ENCODE measurements at regions not wholly inside any gene's neighbourhood (a gene's known extent, or its start where the extent isn't known, plus 50 kb on each side); places are given as distances from the start of the nearest gene placed in this dataset.

GRCh38 chr4:126738527-126738923 lies 894.2 kb upstream of the INTU start:
- Histone ChIP-seq H3K4me1 (ENCODE audit: control insufficient read depth, insufficient read depth, low read length) (no peaks in the 10 kb centered on the region), H3K36me3 (ENCODE audit: control insufficient read depth, insufficient read depth, low read length) (no peaks in the 10 kb centered on the region), H3K4me3 (ENCODE audit: low read depth, low read length) (no peak overlapping the region), H3K27me3 (ENCODE audit: control insufficient read depth, insufficient read depth, low read length) (no peaks in the 10 kb centered on the region), H3K9me3 (ENCODE audit: control insufficient read depth, insufficient read depth, low read length) (no peaks in the 10 kb centered on the region), H3K9ac (ENCODE audit: low read depth, low read length) (no peak overlapping the region)

- no peaks in the 10 kb centered on the region for H3K27me3 ChIP-seq (ENCODE audit: control insufficient read depth, insufficient read depth, low read length)
- no peaks in the 10 kb centered on the region for H3K9me3 ChIP-seq (ENCODE audit: control insufficient read depth, insufficient read depth, low read length)
- H3K9ac ChIP-seq (ENCODE audit: low read depth, low read length) = no peak overlapping the region
- H3K36me3 ChIP-seq (ENCODE audit: control insufficient read depth, insufficient read depth, low read length) = no peaks in the 10 kb centered on the region
- no peak overlapping the region for H3K4me3 ChIP-seq (ENCODE audit: low read depth, low read length)
- H3K4me1 ChIP-seq (ENCODE audit: control insufficient read depth, insufficient read depth, low read length) = no peaks in the 10 kb centered on the region
These were observed 893.8 kb upstream of the INTU start for GRCh38 chr4:126738926-126739325.

GRCh38 chr4:126740687-126741086 lies 892.1 kb upstream of the INTU start:
- no peak overlapping the region for H3K9ac ChIP-seq (ENCODE audit: low read depth, low read length)
- H3K4me3 ChIP-seq (ENCODE audit: low read depth, low read length) = no peak overlapping the region
- no peaks in the 10 kb centered on the region for H3K27me3 ChIP-seq (ENCODE audit: control insufficient read depth, insufficient read depth, low read length)
- H3K9me3 ChIP-seq (ENCODE audit: control insufficient read depth, insufficient read depth, low read length) = no peaks in the 10 kb centered on the region
- H3K36me3 ChIP-seq (ENCODE audit: control insufficient read depth, insufficient read depth, low read length) = no peaks in the 10 kb centered on the region
- H3K4me1 ChIP-seq (ENCODE audit: control insufficient read depth, insufficient read depth, low read length) = no peaks in the 10 kb centered on the region

- Histone ChIP-seq H3K4me3 (ENCODE audit: low read depth, low read length) (no peak overlapping the region), H3K9ac (ENCODE audit: low read depth, low read length) (no peak overlapping the region), H3K9me3 (ENCODE audit: control insufficient read depth, insufficient read depth, low read length) (no peaks in the 10 kb centered on the region)
These were observed 890.7 kb upstream of the INTU start for GRCh38 chr4:126742048-126742447.

GRCh38 chr4:126742885-126743284 lies 889.9 kb upstream of the INTU start:
- H3K9ac ChIP-seq (ENCODE audit: low read depth, low read length) = no peak overlapping the region
- H3K4me1 ChIP-seq (ENCODE audit: control insufficient read depth, insufficient read depth, low read length) = no peaks in the 10 kb centered on the region
- H3K36me3 ChIP-seq (ENCODE audit: control insufficient read depth, insufficient read depth, low read length) = no peaks in the 10 kb centered on the region
- no peak overlapping the region for H3K4me3 ChIP-seq (ENCODE audit: low read depth, low read length)
- H3K27me3 ChIP-seq (ENCODE audit: control insufficient read depth, insufficient read depth, low read length) = no peaks in the 10 kb centered on the region
- no peaks in the 10 kb centered on the region for H3K9me3 ChIP-seq (ENCODE audit: control insufficient read depth, insufficient read depth, low read length)

More at GRCh38 chr4:126742048-126742447, 890.7 kb upstream of the INTU start:
- H3K4me1 ChIP-seq (ENCODE audit: control insufficient read depth, insufficient read depth, low read length) = no peaks in the 10 kb centered on the region
- H3K27me3 ChIP-seq (ENCODE audit: control insufficient read depth, insufficient read depth, low read length) = no peaks in the 10 kb centered on the region
- H3K36me3 ChIP-seq (ENCODE audit: control insufficient read depth, insufficient read depth, low read length) = no peaks in the 10 kb centered on the region

GRCh38 chr4:126748736-126749135 lies 884.0 kb upstream of the INTU start:
- H3K27me3 ChIP-seq (ENCODE audit: control insufficient read depth, insufficient read depth, low read length) = no peaks in the 10 kb centered on the region
- no peak overlapping the region for H3K9ac ChIP-seq (ENCODE audit: low read depth, low read length)
- no peaks in the 10 kb centered on the region for H3K36me3 ChIP-seq (ENCODE audit: control insufficient read depth, insufficient read depth, low read length)
- H3K9me3 ChIP-seq (ENCODE audit: control insufficient read depth, insufficient read depth, low read length) = no peaks in the 10 kb centered on the region
- no peak overlapping the region for H3K4me3 ChIP-seq (ENCODE audit: low read depth, low read length)
- no peaks in the 10 kb centered on the region for H3K4me1 ChIP-seq (ENCODE audit: control insufficient read depth, insufficient read depth, low read length)

- no peaks in the 10 kb centered on the region for H3K9me3 ChIP-seq (ENCODE audit: control insufficient read depth, insufficient read depth, low read length)
- H3K27me3 ChIP-seq (ENCODE audit: control insufficient read depth, insufficient read depth, low read length) = no peaks in the 10 kb centered on the region
- H3K4me1 ChIP-seq (ENCODE audit: control insufficient read depth, insufficient read depth, low read length) = no peaks in the 10 kb centered on the region
- no peaks in the 10 kb centered on the region for H3K36me3 ChIP-seq (ENCODE audit: control insufficient read depth, insufficient read depth, low read length)
- H3K4me3 ChIP-seq (ENCODE audit: low read depth, low read length) = no peak overlapping the region
- H3K9ac ChIP-seq (ENCODE audit: low read depth, low read length) = no peak overlapping the region
These were observed 882.0 kb upstream of the INTU start for GRCh38 chr4:126750723-126751122.

- H3K36me3 ChIP-seq (ENCODE audit: control insufficient read depth, insufficient read depth, low read length) = no peaks in the 10 kb centered on the region
- no peaks in the 10 kb centered on the region for H3K4me1 ChIP-seq (ENCODE audit: control insufficient read depth, insufficient read depth, low read length)
- H3K9ac ChIP-seq (ENCODE audit: low read depth, low read length) = no peak overlapping the region
- no peaks in the 10 kb centered on the region for H3K9me3 ChIP-seq (ENCODE audit: control insufficient read depth, insufficient read depth, low read length)
- H3K4me3 ChIP-seq (ENCODE audit: low read depth, low read length) = no peak overlapping the region
- no peaks in the 10 kb centered on the region for H3K27me3 ChIP-seq (ENCODE audit: control insufficient read depth, insufficient read depth, low read length)
These were observed 880.6 kb upstream of the INTU start for GRCh38 chr4:126752126-126752525.

GRCh38 chr4:126752702-126753101 lies 880.1 kb upstream of the INTU start:
- Histone ChIP-seq H3K4me1 (ENCODE audit: control insufficient read depth, insufficient read depth, low read length) (no peaks in the 10 kb centered on the region), H3K4me3 (ENCODE audit: low read depth, low read length) (no peak overlapping the region), H3K9me3 (ENCODE audit: control insufficient read depth, insufficient read depth, low read length) (no peaks in the 10 kb centered on the region), H3K27me3 (ENCODE audit: control insufficient read depth, insufficient read depth, low read length) (no peaks in the 10 kb centered on the region), H3K9ac (ENCODE audit: low read depth, low read length) (no peak overlapping the region), H3K36me3 (ENCODE audit: control insufficient read depth, insufficient read depth, low read length) (no peaks in the 10 kb centered on the region)

GRCh38 chr4:126753592-126753991 lies 879.2 kb upstream of the INTU start:
- Histone ChIP-seq H3K9ac (ENCODE audit: low read depth, low read length) (no peak overlapping the region), H3K9me3 (ENCODE audit: control insufficient read depth, insufficient read depth, low read length) (no peaks in the 10 kb centered on the region), H3K4me1 (ENCODE audit: control insufficient read depth, insufficient read depth, low read length) (no peaks in the 10 kb centered on the region), H3K27me3 (ENCODE audit: control insufficient read depth, insufficient read depth, low read length) (no peaks in the 10 kb centered on the region), H3K36me3 (ENCODE audit: control insufficient read depth, insufficient read depth, low read length) (no peaks in the 10 kb centered on the region), H3K4me3 (ENCODE audit: low read depth, low read length) (no peak overlapping the region)

- Histone ChIP-seq H3K36me3 (ENCODE audit: control insufficient read depth, insufficient read depth, low read length) (no peaks in the 10 kb centered on the region), H3K9me3 (ENCODE audit: control insufficient read depth, insufficient read depth, low read length) (no peaks in the 10 kb centered on the region), H3K4me3 (ENCODE audit: low read depth, low read length) (no peak overlapping the region), H3K9ac (ENCODE audit: low read depth, low read length) (no peak overlapping the region), H3K27me3 (ENCODE audit: control insufficient read depth, insufficient read depth, low read length) (no peaks in the 10 kb centered on the region), H3K4me1 (ENCODE audit: control insufficient read depth, insufficient read depth, low read length) (no peaks in the 10 kb centered on the region)
These were observed 877.3 kb upstream of the INTU start for GRCh38 chr4:126755506-126755905.

- Histone ChIP-seq H3K9ac (ENCODE audit: low read depth, low read length) (no peak overlapping the region), H3K4me3 (ENCODE audit: low read depth, low read length) (no peak overlapping the region), H3K36me3 (ENCODE audit: control insufficient read depth, insufficient read depth, low read length) (no peaks in the 10 kb centered on the region), H3K4me1 (ENCODE audit: control insufficient read depth, insufficient read depth, low read length) (no peaks in the 10 kb centered on the region), H3K27me3 (ENCODE audit: control insufficient read depth, insufficient read depth, low read length) (no peaks in the 10 kb centered on the region), H3K9me3 (ENCODE audit: control insufficient read depth, insufficient read depth, low read length) (no peaks in the 10 kb centered on the region)
These were observed 876.5 kb upstream of the INTU start for GRCh38 chr4:126756050-126756829.
